ENCODE measurements at regions not wholly inside any gene's neighbourhood (a gene's known extent, or its start where the extent isn't known, plus 50 kb on each side); places are given as distances from the start of the nearest gene placed in this dataset.

- no peak for DNase-seq
These were observed 747.1 kb upstream of the ACVR2A start for GRCh38 chr2:147097747-147098146.

GRCh38 chr2:147096671-147097070 lies 748.2 kb upstream of the ACVR2A start:
- DNase-seq, result no peak

- DNase-seq, result no peak
These were observed 749.5 kb upstream of the ACVR2A start for GRCh38 chr2:147095376-147095775.

- DNase-seq, result no peak
These were observed 750.8 kb upstream of the ACVR2A start for GRCh38 chr2:147094077-147094476.

DNA sequence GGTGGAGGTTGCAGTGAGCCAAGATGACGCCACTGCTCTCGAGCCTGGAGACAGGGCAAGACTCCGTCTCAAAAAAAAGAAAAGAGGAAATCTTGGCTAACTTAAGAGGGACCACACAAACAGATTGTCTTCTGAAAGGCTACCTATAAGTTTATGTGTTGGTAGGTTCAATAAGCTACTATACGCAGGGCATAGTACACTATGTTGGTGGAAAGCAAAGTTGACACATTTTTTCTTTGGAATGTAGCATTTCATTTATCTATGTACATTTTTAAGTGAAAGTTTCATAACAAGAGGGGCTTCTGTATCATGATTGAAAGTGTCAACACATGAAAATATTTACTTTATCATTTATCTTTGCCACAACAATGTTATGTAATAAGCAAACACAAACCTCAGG lies 752.6 kb upstream of the ACVR2A start:
- no peak for DNase-seq

DNA sequence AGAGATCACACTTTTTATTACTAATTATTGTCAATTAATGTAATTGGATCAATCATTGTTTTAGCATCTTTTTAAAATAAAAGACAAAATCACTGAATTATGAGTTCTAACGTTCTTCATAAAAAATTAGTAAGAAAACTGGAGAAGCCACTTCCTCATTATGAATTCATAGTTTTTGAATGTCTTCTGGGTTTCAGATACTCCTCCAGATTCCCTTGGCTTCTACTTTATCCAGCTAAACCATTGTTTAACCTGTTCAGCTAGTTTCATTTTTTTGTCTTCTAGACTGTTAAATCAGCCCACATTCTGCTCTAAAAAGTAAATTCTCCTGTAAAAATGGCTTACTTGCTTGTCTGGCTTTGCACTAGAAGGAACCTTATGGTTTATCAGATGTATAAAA lies 753.4 kb upstream of the ACVR2A start:
- no peak for DNase-seq

GRCh38 chr2:147088871-147089270 lies 756.0 kb upstream of the ACVR2A start:
- DNase-seq, result no peak

- DNase-seq, result no peak
These were observed 758.1 kb upstream of the ACVR2A start for GRCh38 chr2:147086715-147087114.

- no peak for DNase-seq
These were observed 761.2 kb upstream of the ACVR2A start for GRCh38 chr2:147083664-147084063.

DNA sequence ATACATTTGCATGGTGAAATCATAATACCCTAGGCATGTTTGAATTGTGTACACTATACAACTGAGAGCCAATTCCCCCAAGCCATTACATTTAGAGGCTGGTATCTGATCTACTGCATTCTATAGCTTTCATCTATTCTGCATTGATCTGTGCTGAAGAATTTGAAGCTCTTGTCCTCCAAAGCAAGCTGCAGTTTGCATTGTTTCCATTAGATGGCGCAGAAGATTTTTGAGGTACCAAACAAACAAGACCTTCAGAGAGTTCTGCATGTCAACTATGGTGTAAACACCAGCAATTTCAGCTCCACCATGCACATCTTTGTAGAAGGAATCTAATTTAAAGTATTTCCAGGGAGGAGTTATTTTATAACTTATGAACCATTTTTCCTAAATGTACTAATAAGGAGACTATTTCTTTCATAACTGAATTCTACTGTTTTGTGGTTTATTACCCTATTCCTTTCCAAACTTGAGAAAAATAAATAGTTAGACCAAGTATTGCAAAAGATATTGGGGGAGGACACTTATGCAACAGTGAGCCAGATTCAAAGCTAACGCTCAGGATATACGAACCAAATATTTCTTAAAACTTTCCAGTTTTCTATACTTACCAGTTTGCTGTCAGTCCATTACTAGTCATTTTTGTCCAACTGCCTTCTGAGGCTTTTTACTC lies 761.8 kb upstream of the ACVR2A start:
- no peak for DNase-seq

DNA sequence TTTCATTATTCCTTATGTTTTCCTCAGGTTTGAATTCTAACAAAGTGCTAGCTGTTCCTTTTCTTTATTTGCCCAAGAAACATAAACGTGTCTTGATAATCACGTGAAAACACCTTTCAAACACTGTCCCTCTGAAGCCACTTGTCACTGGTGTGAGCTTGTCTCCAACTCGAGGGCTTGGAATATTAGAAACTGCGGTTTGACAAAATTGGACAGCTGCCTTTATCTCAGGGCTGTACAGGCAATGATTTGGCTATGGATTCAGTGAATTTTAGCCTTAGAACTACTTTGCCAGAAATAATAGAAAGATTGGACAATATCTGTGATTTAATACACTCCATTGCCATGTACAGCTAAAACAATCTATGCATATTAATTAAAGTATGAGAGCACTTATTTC lies 763.0 kb upstream of the ACVR2A start:
- DNase-seq, result no peak

- no peak for DNase-seq
These were observed 768.2 kb upstream of the ACVR2A start for GRCh38 chr2:147076634-147077033.

DNA sequence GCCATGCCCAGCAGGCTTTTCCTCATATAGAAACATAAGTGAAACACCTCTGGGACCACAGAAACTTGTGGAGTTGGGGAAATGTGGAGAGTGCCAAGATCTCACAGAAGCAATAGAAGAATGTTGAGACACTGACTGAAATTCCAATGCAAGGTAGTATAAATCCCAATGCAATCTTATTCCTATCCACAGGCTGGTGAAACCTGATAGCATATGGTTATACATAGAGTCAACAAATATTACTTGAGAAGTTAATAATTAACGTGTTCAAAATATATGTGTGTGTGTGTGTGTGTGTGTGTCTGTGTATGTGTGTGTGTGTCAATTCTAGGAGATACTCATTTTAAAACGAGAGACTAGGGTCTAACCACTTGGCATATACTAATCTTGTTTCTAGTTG lies 776.8 kb upstream of the ACVR2A start:
- no peak for DNase-seq

DNA sequence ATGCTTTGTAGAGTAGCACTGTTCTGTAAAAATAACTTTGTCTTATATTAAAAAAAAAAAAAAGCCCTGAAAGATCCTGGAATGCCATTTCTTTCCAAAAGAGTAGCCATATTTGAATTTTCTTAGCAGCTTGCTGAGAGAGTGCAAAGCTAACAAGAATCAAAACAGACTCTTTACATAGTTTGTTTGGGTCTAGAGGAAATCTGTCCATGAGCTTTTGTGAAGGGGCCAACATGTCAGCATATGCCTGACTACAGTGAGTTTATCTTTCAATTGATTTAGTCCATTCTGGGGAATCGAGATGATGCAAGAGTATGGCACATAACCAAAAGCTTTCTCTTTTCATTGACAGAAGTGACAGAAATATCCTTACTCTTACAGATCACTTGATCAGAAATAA lies 777.7 kb upstream of the ACVR2A start:
- no peak for DNase-seq

- DNase-seq, result no peak
These were observed 782.8 kb upstream of the ACVR2A start for GRCh38 chr2:147062073-147062472.

- DNase-seq, result no peak
These were observed 783.6 kb upstream of the ACVR2A start for GRCh38 chr2:147061269-147061668.

DNA sequence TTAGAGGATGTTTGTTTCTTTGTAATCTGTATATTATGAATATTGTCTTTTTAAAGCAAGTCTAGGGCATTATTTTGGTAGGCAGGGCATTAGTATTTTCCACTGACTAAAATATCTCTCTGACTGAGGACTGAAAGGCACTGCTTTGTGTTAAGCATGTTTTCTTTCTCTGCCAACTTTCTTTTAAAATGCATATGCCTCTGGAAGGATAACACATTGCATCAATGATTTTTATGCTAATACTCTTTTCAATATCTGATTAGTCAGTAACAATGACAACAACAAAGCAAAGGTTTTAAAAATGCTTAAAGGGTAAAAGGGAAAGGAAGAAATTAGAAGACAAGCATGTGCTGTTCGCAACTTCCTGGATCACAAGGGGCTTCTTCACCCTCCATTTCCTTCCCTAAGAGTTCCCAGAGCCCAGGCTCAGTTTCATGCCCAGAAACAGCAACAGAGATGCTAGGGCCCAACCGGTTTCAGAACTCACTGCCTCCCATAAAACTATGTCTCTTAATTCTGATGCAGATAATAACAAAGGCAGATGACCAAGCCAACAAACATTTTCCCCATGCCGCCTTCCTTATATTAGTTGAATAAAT lies 786.8 kb upstream of the ACVR2A start:
- DNase-seq, result no peak

DNA sequence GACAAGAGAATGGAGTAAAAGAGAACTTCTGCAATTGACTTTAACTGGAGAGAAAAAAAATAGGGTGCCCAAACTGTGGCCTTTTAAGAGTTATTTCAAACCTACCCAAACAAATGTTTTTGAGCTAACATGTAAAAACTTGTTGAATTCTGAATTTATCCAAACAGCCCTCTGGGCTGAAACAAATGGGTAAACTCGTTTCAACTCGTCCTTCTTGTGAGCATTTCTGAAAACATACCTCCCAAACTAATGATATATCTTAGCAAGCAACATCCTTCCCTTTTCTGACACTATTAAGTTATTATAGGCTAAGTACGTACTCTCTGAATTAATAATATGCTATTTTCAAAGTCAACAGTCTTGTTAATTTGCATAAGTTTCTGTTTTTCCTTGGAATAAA lies 793.0 kb upstream of the ACVR2A start:
- no peak for DNase-seq

DNA sequence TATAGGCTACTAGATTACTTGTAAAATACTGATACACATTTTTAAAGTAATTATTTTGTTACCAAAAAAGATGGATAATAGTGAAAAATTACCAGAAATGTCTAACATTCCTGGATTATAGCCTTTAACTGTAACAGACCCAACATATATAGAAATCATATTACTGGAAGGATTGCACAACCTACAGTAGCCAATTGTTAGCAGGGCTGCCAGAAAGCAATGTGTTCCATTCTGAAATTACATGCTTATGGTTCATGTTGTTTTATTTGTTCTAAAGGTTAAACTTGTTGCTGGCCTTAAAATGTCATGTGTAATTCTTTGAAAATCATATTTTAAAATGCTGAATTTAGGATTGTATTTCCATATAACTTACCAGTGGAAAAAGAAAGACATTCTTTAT lies 793.6 kb upstream of the ACVR2A start:
- DNase-seq, result no peak

DNA sequence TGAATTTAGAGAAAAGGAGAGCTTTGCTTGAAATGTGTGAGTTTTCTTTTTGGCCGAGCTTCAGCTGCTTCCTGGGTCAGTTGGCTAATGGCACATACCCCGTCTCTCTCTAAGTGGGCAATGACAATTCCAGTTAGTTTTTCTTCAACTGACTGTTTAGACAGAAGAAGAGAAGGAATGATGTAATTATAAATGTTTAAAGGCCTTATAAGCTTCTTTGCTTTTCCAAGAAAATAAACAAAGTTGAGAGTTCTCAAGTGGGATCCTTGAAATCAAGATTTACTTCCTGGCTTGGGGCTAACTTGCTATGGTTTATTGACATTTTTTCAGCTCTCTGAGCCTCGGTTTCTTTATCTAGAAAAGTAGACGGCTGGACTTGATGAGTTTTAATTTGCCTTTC lies 794.9 kb upstream of the ACVR2A start:
- no peak for DNase-seq

GRCh38 chr2:147046473-147046872 lies 798.4 kb upstream of the ACVR2A start:
- DNase-seq, result no peak

DNA sequence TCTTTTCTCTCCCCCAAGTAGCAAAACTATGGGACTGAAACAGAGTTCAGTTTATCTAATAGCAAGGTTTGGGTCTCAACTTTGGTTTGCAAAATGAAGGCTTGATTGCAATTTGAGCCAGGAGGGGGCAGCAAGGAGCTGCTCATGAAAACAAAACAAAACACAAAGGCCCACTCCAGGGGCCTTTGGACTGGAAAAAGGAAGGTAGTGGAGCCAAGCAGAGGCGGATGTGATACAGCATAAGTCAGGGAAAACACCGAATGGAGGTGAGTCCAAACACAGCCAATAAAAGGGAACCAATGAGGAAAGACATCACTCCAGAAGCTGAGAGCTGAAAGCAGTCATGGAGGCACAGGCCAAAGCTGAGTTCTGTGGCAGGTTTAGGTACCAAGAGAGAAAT lies 799.7 kb upstream of the ACVR2A start:
- no peak for DNase-seq

DNA sequence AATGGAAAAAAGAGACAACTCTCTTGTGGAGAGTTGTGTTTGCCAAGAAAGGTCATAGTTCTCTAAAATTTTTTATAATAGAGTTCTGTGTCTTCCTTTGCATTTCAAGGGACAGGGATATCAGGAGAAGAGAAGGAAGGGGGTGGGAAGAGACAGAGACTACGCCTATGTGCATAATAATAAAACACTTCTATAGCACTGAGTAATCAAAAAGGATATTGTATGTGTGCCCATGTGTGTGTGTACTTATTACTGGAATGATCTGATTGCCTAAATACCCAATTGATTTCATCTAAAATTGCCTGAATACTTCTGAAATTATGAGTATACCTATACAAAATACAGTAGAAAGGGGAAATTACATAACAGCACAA lies 803.7 kb upstream of the ACVR2A start:
- DNase-seq, result no peak

- no peak for DNase-seq
These were observed 804.3 kb upstream of the ACVR2A start for GRCh38 chr2:147040298-147041120.

Data from NCI-H524 treated with DMSO at 0.1 percent for 48 hours (cell line).